Tibial nerve (tissue), 4 donors: ENCODE measurements at regions not wholly inside any gene's neighbourhood (a gene's known extent, or its start where the extent isn't known, plus 50 kb on each side); places are given as distances from the start of the nearest gene placed in this dataset.

Experiments
- EP300 ChIP-seq, 2 donors: sonication (generic); formaldehyde crosslinking; IDR thresholded peaks; one replicate each; pipeline ENCODE4 v1.6.1; 2017; ENCODE audit warnings: antibody characterized with exemption in 2 of 2, mild to moderate bottlenecking in 1 of 2
- POLR2A ChIP-seq, 2 donors: fragments of 450-650 bp; IDR thresholded peaks; one replicate each; pipeline ENCODE4 v1.6.1; 2017; ENCODE audit warnings: antibody characterized with exemption in 2 of 2, mild to moderate bottlenecking in 2 of 2, moderate library complexity in 2 of 2
- TF ChIP-seq, protein P1 (sequence below), 5 experiments: fragments of 200-600 bp in 3 of 5; fragments of 450-650 bp in 2 of 5; sonication (generic) in 3 of 5; IDR thresholded peaks; one replicate each; pipeline ENCODE4 v1.5.1; 2016 to 2019; ENCODE audit warnings: antibody characterized with exemption in 5 of 5, mild to moderate bottlenecking in 3 of 5, moderate library complexity in 2 of 5

DNA sequence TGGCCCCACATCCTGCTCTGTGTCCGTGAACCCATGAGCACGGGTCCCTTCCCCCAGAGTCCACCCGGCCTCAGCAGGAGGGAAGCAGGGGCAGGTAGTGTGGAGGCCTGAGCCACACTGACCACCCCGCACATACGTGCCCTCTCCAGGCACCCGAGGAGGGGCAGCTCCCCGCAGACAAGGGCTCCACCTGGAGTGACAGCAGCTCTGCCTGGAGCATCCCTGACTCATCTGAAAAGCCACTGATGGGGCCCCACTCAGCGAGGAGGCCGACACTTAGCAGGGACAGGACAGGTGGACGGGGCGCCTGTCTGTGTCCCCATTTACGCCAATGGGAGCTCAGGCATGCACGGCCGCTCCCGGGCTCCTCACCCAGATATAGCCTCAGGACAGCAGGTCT, 237.6 kb upstream of the SFSWAP start:
- TF ChIP-seq, protein P1, sequence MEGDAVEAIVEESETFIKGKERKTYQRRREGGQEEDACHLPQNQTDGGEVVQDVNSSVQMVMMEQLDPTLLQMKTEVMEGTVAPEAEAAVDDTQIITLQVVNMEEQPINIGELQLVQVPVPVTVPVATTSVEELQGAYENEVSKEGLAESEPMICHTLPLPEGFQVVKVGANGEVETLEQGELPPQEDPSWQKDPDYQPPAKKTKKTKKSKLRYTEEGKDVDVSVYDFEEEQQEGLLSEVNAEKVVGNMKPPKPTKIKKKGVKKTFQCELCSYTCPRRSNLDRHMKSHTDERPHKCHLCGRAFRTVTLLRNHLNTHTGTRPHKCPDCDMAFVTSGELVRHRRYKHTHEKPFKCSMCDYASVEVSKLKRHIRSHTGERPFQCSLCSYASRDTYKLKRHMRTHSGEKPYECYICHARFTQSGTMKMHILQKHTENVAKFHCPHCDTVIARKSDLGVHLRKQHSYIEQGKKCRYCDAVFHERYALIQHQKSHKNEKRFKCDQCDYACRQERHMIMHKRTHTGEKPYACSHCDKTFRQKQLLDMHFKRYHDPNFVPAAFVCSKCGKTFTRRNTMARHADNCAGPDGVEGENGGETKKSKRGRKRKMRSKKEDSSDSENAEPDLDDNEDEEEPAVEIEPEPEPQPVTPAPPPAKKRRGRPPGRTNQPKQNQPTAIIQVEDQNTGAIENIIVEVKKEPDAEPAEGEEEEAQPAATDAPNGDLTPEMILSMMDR (IDR thresholded peaks at IDR 0.05): no peak
- no peak for TF ChIP-seq POLR2A (IDR thresholded peaks at IDR 0.05)
- TF ChIP-seq EP300 (IDR thresholded peaks at IDR 0.05): no peak
